NT2/D1 (cell line): ENCODE measurements at regions not wholly inside any gene's neighbourhood (a gene's known extent, or its start where the extent isn't known, plus 50 kb on each side); places are given as distances from the start of the nearest gene placed in this dataset.
"Not testable (repeated sequence)": the region's sequence is repeated elsewhere in the genome, so short reads cannot be mapped to it uniquely, and the experiment has no call there.

Source experiments
- SUZ12 ChIP-seq: IDR thresholded peaks from 2 replicates; pipeline ENCODE4 v1.6.1; 2011; ENCODE audit not compliant: insufficient read length, insufficient read depth; ENCODE audit errors: extremely low read depth
- YY1 ChIP-seq: IDR thresholded peaks from 2 replicates; pipeline ENCODE4 v1.6.1; 2011; ENCODE audit not compliant: insufficient read length, insufficient read depth

DNA sequence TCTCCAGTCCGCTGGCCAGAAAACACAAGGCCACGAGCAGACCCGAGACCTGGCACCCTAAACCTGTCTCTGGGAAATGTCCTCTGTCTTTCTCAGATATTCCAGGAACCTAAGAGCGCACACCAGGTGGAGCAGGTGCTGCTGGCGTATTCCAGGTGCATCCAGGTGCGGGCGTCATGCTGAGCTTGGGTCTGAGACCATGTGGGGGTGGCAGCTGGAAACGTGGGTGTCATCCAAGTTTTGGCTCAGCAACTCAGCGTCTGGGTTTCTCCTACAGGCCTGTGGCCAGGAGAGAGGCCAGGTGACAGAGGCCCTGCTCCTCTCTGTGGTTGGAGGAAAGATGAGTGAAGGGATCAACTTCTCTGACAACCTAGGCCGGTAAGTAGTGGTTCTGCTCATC lies 103.3 kb upstream of the PZP start:
- TF ChIP-seq SUZ12, YY1: not testable (repeated sequence)
